Endothelial cell of umbilical vein (primary cell): ENCODE measurements at regions not wholly inside any gene's neighbourhood (a gene's known extent, or its start where the extent isn't known, plus 50 kb on each side); places are given as distances from the start of the nearest gene placed in this dataset.

Experiments used
- BruUV-seq: library from RNA; stranded (reverse); fragments of 400-500 nt; replicated peaks from 2 replicates; lab custom pipeline; 2021; lab: Mats Ljungman, UMichigan
- CTCF ChIA-PET: fragments of 300-600, 350-600 bp; sonication (Branson Sonifier 250); formaldehyde crosslinking; loops from one replicate; lab custom pipeline; 2021; ENCODE audit warnings: antibody characterized with exemption, inconsistent platforms; lab: Charles Lee
- POLR2A ChIA-PET: fragments of 300-600, 350-600 bp; sonication (Branson Sonifier 250); formaldehyde crosslinking; loops from one replicate; lab custom pipeline; 2021; ENCODE audit warnings: antibody characterized with exemption, inconsistent platforms; lab: Charles Lee
- DNase-seq: peaks from one replicate; pipeline ENCODE4 v3.0.0-alpha.2; 2011; ENCODE audit warnings: low read depth, low spot score
- FAIRE-seq: peaks from 2 replicates; lab custom pipeline; 2011; peaks lifted over from hg19 to GRCh38; lab: Jason Lieb, UNC
- H2AFZ ChIP-seq: 2 replicates; pipeline ENCODE4 v1.6.0; 2012; ENCODE audit warnings: low read depth, low read length, control low read depth, inconsistent platforms
- H3K27ac ChIP-seq: 2 replicates; pipeline ENCODE4 v1.5.1; 2011; ENCODE audit warnings: low read depth, mild to moderate bottlenecking, control low read depth, low read length, moderate library complexity; ENCODE audit not compliant: insufficient read depth
- H3K27me3 ChIP-seq, 2 experiments: 2 replicates each; pipeline versions ENCODE4 v1.6.0 to v1.6.1; 2011; ENCODE audit warnings: low read length in 2 of 2, mixed read lengths in 1 of 2; ENCODE audit not compliant: control insufficient read depth in 2 of 2, insufficient read depth in 2 of 2
- H3K36me3 ChIP-seq, 2 experiments: 2 replicates in 1 of 2; 3 replicates in 1 of 2; pipeline ENCODE4 v1.5.1; 2011; ENCODE audit warnings: low read length in 2 of 2, mild to moderate bottlenecking in 1 of 2, moderate library complexity in 1 of 2; ENCODE audit not compliant: control insufficient read depth in 2 of 2, insufficient read depth in 2 of 2; ENCODE audit errors: extremely low read depth in 1 of 2
- H3K4me1 ChIP-seq: 3 replicates; pipeline ENCODE4 v1.5.1; 2011; ENCODE audit warnings: mild to moderate bottlenecking, low read length; ENCODE audit not compliant: control insufficient read depth, insufficient read depth; ENCODE audit errors: extremely low read depth
- H3K4me2 ChIP-seq: 2 replicates; pipeline ENCODE4 v1.6.1; 2011; ENCODE audit warnings: low read length, control low read depth, mixed read lengths; ENCODE audit not compliant: insufficient read depth
- H3K4me3 ChIP-seq, 3 experiments: fragments of 200-600 bp in 1 of 3; sonication (generic), shearing (Covaris generic) in 1 of 3; replicated peaks in 1 of 3; 2 replicates each; pipeline ENCODE4 v1.5.1; 2011 to 2016; ENCODE audit warnings: control low read depth in 3 of 3, low read length in 3 of 3, mild to moderate bottlenecking in 2 of 3, inconsistent platforms in 1 of 3, low read depth in 1 of 3, moderate library complexity in 1 of 3; ENCODE audit not compliant: insufficient read depth in 1 of 3
- H3K79me2 ChIP-seq: 2 replicates; pipeline ENCODE4 v1.6.0; 2012; ENCODE audit warnings: low read length, inconsistent platforms; ENCODE audit not compliant: control insufficient read depth, insufficient read depth
- H3K9ac ChIP-seq: replicated peaks from 2 replicates; pipeline ENCODE3; 2011; ENCODE audit warnings: low read length, control low read depth; ENCODE audit not compliant: insufficient read depth; ENCODE audit errors: extremely low read depth
- H3K9me1 ChIP-seq: replicated peaks from 3 replicates; pipeline ENCODE4 v1.6.0; 2011; ENCODE audit warnings: mild to moderate bottlenecking, low read length; ENCODE audit not compliant: control insufficient read depth, insufficient read depth; ENCODE audit errors: extremely low read depth
- H3K9me3 ChIP-seq: replicated peaks from 2 replicates; pipeline ENCODE4 v1.5.1; 2012; ENCODE audit warnings: low read length, inconsistent platforms; ENCODE audit not compliant: control insufficient read depth, insufficient read depth
- H4K20me1 ChIP-seq: replicated peaks from 2 replicates; pipeline ENCODE3; 2011; ENCODE audit warnings: mild to moderate bottlenecking, low read length; ENCODE audit not compliant: control insufficient read depth, insufficient read depth; ENCODE audit errors: extremely low read depth
- CTCF ChIP-seq, 2 donors: IDR thresholded peaks; 1 replicate in 1 of 2; 2 replicates in 1 of 2; pipeline ENCODE4 v1.5.1; 2011; ENCODE audit warnings: low read length in 2 of 2, mild to moderate bottlenecking in 2 of 2, moderate library complexity in 2 of 2, control low read depth in 1 of 2, inconsistent platforms in 1 of 2, low read depth in 1 of 2; ENCODE audit not compliant: insufficient read depth in 1 of 2; ENCODE audit errors: extremely low read depth in 1 of 2
- EZH2 ChIP-seq: IDR thresholded peaks from 2 replicates; pipeline ENCODE4 v1.6.1; 2012; ENCODE audit warnings: borderline replicate concordance, low read depth, mild to moderate bottlenecking, moderate library complexity, low read length, inconsistent platforms; ENCODE audit not compliant: severe bottlenecking
- FOS ChIP-seq: IDR thresholded peaks from 2 replicates; pipeline ENCODE4 v1.6.1; 2011; ENCODE audit warnings: mild to moderate bottlenecking, low read length, moderate library complexity, borderline replicate concordance; ENCODE audit not compliant: insufficient read depth
- GATA2 ChIP-seq: IDR thresholded peaks from 2 replicates; pipeline ENCODE4 v1.7.0; 2011; ENCODE audit warnings: low read depth, mild to moderate bottlenecking, moderate library complexity, mixed read lengths, low read length; ENCODE audit not compliant: insufficient read length, insufficient read depth
- JUN ChIP-seq: IDR thresholded peaks from 2 replicates; pipeline ENCODE4 v1.6.1; 2011; ENCODE audit warnings: borderline replicate concordance, low read depth; ENCODE audit not compliant: insufficient read length, insufficient read depth
- MAX ChIP-seq: IDR thresholded peaks from 2 replicates; pipeline ENCODE4 v1.6.1; 2011; ENCODE audit not compliant: insufficient read depth, insufficient read length
- MYC ChIP-seq: IDR thresholded peaks from one replicate; pipeline ENCODE4 v1.6.1; 2011; ENCODE audit warnings: mild to moderate bottlenecking, low read depth, low read length
- POLR2A ChIP-seq: IDR thresholded peaks from 2 replicates; pipeline ENCODE4 v1.6.1; 2012; ENCODE audit warnings: low read depth, mild to moderate bottlenecking, control low read depth, low read length
- POLR2AphosphoS5 ChIP-seq: IDR thresholded peaks from 2 replicates; pipeline ENCODE4 v1.6.1; 2012; ENCODE audit warnings: low read depth, mild to moderate bottlenecking, control low read depth, low read length, moderate library complexity; ENCODE audit not compliant: insufficient read depth
- dilution Hi-C: fragments of 300-500 bp; cut with MboI; formaldehyde crosslinking; loops from one replicate; pipeline ENCODE4 v1.15.0; 2019; ENCODE audit warnings: low sequenced_read_pairs; ENCODE audit not compliant: extremely low pct_ligation_motif_present
- intact Hi-C: fragments of 100-400 bp; cut with micrococcal nuclease; formaldehyde crosslinking; loops from one replicate; pipeline ENCODE4 v1.10.0; 2022

- ChIA-PET POLR2A (no interaction called here), CTCF (no interaction called here)
- H3K9ac ChIP-seq: no peak overlapping the region
- DNase-seq (no peak), FAIRE-seq (no peak)
- dilution Hi-C loops: no loop called here
- H2AFZ ChIP-seq: no peak overlapping the region
- intact Hi-C loops: no loop called here
- no peaks in the 10 kb centered on the region for H4K20me1 ChIP-seq
- no peaks in the 10 kb centered on the region for H3K9me3 ChIP-seq
- no peaks in the 10 kb centered on the region for H3K79me2 ChIP-seq
- no peaks in the 10 kb centered on the region for H3K36me3 ChIP-seq
- TF ChIP-seq FOS (no peak), GATA2 (no peak), POLR2AphosphoS5 (no peak), CTCF (IDR thresholded peaks at IDR 0.05; ENCODE audit: extremely low read depth in 1 of 2, insufficient read depth in 1 of 2, low read depth in 1 of 2, low read length in 2 of 2) (no peak), JUN (no peak), MAX (no peak), POLR2A (no peak), MYC (no peak), EZH2 (no peak)
- no peaks in the 10 kb centered on the region for H3K9me1 ChIP-seq
- H3K4me2 ChIP-seq: no peak overlapping the region
- H3K27ac ChIP-seq: no peak overlapping the region
- H3K27me3 ChIP-seq: no peaks in the 10 kb centered on the region
- no peaks in the 10 kb centered on the region for H3K4me1 ChIP-seq
- no TSS peak for BruUV-seq
- H3K4me3 ChIP-seq: no peak overlapping the region
Observed at GRCh38 chr3:86849991-86850390, 141.0 kb downstream of the VGLL3 start.
